ENCODE measurements at regions not wholly inside any gene's neighbourhood (a gene's known extent, or its start where the extent isn't known, plus 50 kb on each side); places are given as distances from the start of the nearest gene placed in this dataset.

GRCh38 chr14:27938392-27938791 lies 828.2 kb upstream of the FOXG1 start:
- DNase-seq (ENCODE audit: low read depth), result no peak
- H3K4me3 ChIP-seq (ENCODE audit: low read depth, low read length), result no peak overlapping the region
- no peak for TF ChIP-seq MYC (IDR thresholded peaks at IDR 0.05; ENCODE audit: low read depth, low read length)

GRCh38 chr14:27945512-27945911 lies 821.1 kb upstream of the FOXG1 start:
- TF ChIP-seq POLR2A (IDR thresholded peaks at IDR 0.05; ENCODE audit: extremely low read depth, insufficient read length) (no peak), MYC (IDR thresholded peaks at IDR 0.05; ENCODE audit: low read depth, low read length) (no peak), CTCF (IDR thresholded peaks at IDR 0.05; ENCODE audit: low read depth, low read length) (no peak), MAX (IDR thresholded peaks at IDR 0.05; ENCODE audit: low read depth, low read length) (no peak)
- H3K4me3 ChIP-seq (ENCODE audit: low read depth, low read length), result no peak overlapping the region
- no peak for DNase-seq (ENCODE audit: low read depth)

- H3K4me3 ChIP-seq (ENCODE audit: low read depth, low read length), result no peak overlapping the region
- TF ChIP-seq POLR2A (IDR thresholded peaks at IDR 0.05; ENCODE audit: extremely low read depth, insufficient read length), result no peak
- no peak for TF ChIP-seq CTCF (IDR thresholded peaks at IDR 0.05; ENCODE audit: low read depth, low read length)
- DNase-seq (ENCODE audit: low read depth), result no peak
Measured at GRCh38 chr14:27958757-27959156, 807.8 kb upstream of the FOXG1 start.

GRCh38 chr14:27995691-27996090 lies 770.9 kb upstream of the FOXG1 start:
- no peak for DNase-seq (ENCODE audit: low read depth)
- H3K4me3 ChIP-seq (ENCODE audit: low read depth, low read length), result no peak overlapping the region
- no peak for TF ChIP-seq MYC (IDR thresholded peaks at IDR 0.05; ENCODE audit: low read depth, low read length)

GRCh38 chr14:28001002-28001401 lies 765.6 kb upstream of the FOXG1 start:
- TF ChIP-seq MYC (IDR thresholded peaks at IDR 0.05; ENCODE audit: low read depth, low read length) (no peak), CTCF (IDR thresholded peaks at IDR 0.05; ENCODE audit: low read depth, low read length) (no peak), MAX (IDR thresholded peaks at IDR 0.05; ENCODE audit: low read depth, low read length) (no peak), POLR2A (IDR thresholded peaks at IDR 0.05; ENCODE audit: extremely low read depth, insufficient read length) (no peak)
- DNase-seq (ENCODE audit: low read depth), result no peak
- no peak overlapping the region for H3K4me3 ChIP-seq (ENCODE audit: low read depth, low read length)

- H3K4me3 ChIP-seq (ENCODE audit: low read depth, low read length), result no peak overlapping the region
- no peak for TF ChIP-seq CTCF (IDR thresholded peaks at IDR 0.05; ENCODE audit: low read depth, low read length)
- TF ChIP-seq MAX (IDR thresholded peaks at IDR 0.05; ENCODE audit: low read depth, low read length), result no peak
- no peak for TF ChIP-seq POLR2A (IDR thresholded peaks at IDR 0.05; ENCODE audit: extremely low read depth, insufficient read length)
- no peak for DNase-seq (ENCODE audit: low read depth)
Measured at GRCh38 chr14:28012629-28013415, 753.8 kb upstream of the FOXG1 start.

- TF ChIP-seq MAX (IDR thresholded peaks at IDR 0.05; ENCODE audit: low read depth, low read length), result no peak
- TF ChIP-seq CTCF (IDR thresholded peaks at IDR 0.05; ENCODE audit: low read depth, low read length), result no peak
- no peak for TF ChIP-seq MYC (IDR thresholded peaks at IDR 0.05; ENCODE audit: low read depth, low read length)
- no peak for TF ChIP-seq POLR2A (IDR thresholded peaks at IDR 0.05; ENCODE audit: extremely low read depth, insufficient read length)
- no peak for DNase-seq (ENCODE audit: low read depth)
- no peak overlapping the region for H3K4me3 ChIP-seq (ENCODE audit: low read depth, low read length)
Measured at GRCh38 chr14:28020112-28020511, 746.5 kb upstream of the FOXG1 start.
